ENCODE measurements at regions not wholly inside any gene's neighbourhood (a gene's known extent, or its start where the extent isn't known, plus 50 kb on each side); places are given as distances from the start of the nearest gene placed in this dataset.

DNA sequence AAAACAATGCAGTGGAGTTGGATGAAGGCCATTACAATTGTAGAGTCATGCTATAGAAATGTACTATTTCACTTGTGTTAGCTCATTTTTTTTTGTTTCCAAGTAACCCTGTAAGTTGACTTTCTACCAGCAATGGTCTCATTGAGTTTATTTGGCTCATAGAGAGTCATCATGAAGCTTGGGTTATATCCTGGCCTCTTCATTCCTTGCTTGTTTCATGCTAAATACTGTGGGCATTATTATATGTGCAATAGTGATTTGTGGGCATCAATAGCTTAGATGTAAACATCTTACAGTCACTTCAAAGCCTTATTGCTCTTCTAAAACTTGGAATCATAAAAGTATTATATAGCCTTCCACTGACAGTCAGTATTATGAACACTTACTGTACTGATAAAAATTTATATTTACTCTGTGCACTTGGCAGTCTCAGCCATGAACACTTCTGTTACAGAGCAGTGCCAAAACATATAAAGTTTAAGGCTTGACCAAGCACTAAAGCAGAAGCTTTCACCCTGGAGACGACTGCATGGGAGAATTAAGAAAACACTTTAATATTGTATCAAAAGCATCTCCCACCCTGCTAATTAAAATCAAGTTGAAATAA is 751.2 kb downstream of the SATB2 start:
- intact Hi-C loops (cut with micrococcal nuclease; ENCODE audit: unreplicated experiment): no loop called here
- Histone ChIP-seq H4K20me1 (ENCODE audit: insufficient read depth) (no peaks in the 10 kb centered on the region), H2AFZ (no peak overlapping the region), H3K4me3 (no peak overlapping the region), H3K27ac (no peak overlapping the region), H3F3A (ENCODE audit: insufficient read depth, low read depth) (no peaks in the 10 kb centered on the region), H3K9me3 (ENCODE audit: insufficient read depth, low read depth) (no peaks in the 10 kb centered on the region), H3K36me3 (ENCODE audit: low read depth) (no peaks in the 10 kb centered on the region), H3K4me1 (replicated peaks; ENCODE audit: insufficient read depth) (no peaks in the 10 kb centered on the region), H3K4me2 (no peak overlapping the region), H3K9me2 (ENCODE audit: insufficient read depth) (no peaks in the 10 kb centered on the region), H3K27me3 (ENCODE audit: insufficient read depth, low read depth) (no peaks in the 10 kb centered on the region), H3K79me2 (ENCODE audit: low read depth) (no peaks in the 10 kb centered on the region)
- no TSS peak for BruUV-seq (replicated peaks)
- ChIA-PET POLR2A (ENCODE audit: unreplicated experiment) (no interaction called here), CTCF (no interaction called here)
- TF ChIP-seq CTCF (conservative IDR thresholded peaks at IDR 0.05): no peak
- no peak for TF ChIP-seq EZH2 (IDR thresholded peaks at IDR 0.05; ENCODE audit: low read depth)
- no peak for DNase-seq

DNA sequence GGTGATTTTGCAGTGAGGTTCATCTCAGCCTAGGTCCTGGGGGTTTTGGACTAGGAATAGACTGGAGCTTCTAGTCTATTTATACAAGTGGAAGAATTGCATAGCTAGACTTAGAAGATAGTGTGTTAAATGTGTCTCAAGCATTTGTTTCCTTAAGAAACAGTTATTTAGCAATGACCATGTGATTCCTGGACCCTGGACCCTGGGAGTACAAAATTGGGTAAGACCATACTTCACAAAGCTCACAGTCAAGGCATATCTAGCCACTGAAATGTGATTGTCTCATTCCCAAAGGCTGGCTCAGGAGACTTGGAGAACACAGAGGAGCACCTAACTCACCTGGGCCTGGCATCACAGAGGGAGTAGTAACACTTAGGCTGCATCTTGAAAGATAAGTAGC is 754.5 kb downstream of the SATB2 start:
- POLR2A ChIA-PET (ENCODE audit: unreplicated experiment): no interaction called here
- no TSS peak for BruUV-seq (replicated peaks)
- H3F3A ChIP-seq (ENCODE audit: insufficient read depth, low read depth): no peaks in the 10 kb centered on the region
- no peaks in the 10 kb centered on the region for H3K27me3 ChIP-seq (ENCODE audit: insufficient read depth, low read depth)
- no peak overlapping the region for H2AFZ ChIP-seq
- no peaks in the 10 kb centered on the region for H3K36me3 ChIP-seq (ENCODE audit: low read depth)
- CTCF ChIA-PET: no interaction called here
- H3K9me3 ChIP-seq (ENCODE audit: insufficient read depth, low read depth): no peaks in the 10 kb centered on the region
- H3K79me2 ChIP-seq (ENCODE audit: low read depth): no peaks in the 10 kb centered on the region
- H3K27ac ChIP-seq: no peak overlapping the region
- intact Hi-C loops (cut with micrococcal nuclease; ENCODE audit: unreplicated experiment): no loop called here
- no peaks in the 10 kb centered on the region for H3K4me1 ChIP-seq (replicated peaks; ENCODE audit: insufficient read depth)
- no peak overlapping the region for H3K4me3 ChIP-seq
- H3K9me2 ChIP-seq (ENCODE audit: insufficient read depth): no peaks in the 10 kb centered on the region
- DNase-seq: no peak
- no peaks in the 10 kb centered on the region for H4K20me1 ChIP-seq (ENCODE audit: insufficient read depth)
- TF ChIP-seq CTCF (conservative IDR thresholded peaks at IDR 0.05) (no peak), EZH2 (IDR thresholded peaks at IDR 0.05; ENCODE audit: low read depth) (no peak)
- H3K4me2 ChIP-seq: no peak overlapping the region

DNA sequence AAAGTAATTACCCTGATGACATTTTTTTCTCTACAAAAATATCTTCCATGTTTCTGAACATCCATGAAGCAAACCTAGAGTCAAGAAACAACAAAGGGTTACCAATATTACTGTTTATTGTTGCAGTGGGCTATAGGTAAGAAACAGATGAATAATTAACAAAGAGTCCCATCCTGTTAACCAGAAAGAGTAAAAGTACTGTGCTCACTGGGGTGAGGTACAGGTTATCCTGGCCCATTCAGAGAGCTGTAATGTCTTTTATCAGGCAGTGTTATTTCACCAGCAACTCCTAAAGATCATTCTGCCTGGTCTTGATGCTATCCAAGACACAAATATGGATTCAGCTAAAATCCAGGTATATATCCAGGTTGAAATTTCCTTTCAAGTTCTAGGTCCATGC is 754.9 kb downstream of the SATB2 start:
- CTCF ChIA-PET: no interaction called here
- BruUV-seq (replicated peaks): no TSS peak

More for the DNA sequence above, 754.9 kb downstream of the SATB2 start:
- no peaks in the 10 kb centered on the region for H3K36me3 ChIP-seq (ENCODE audit: low read depth)
- H3K4me1 ChIP-seq (replicated peaks; ENCODE audit: insufficient read depth): no peaks in the 10 kb centered on the region
- H3F3A ChIP-seq (ENCODE audit: insufficient read depth, low read depth): no peaks in the 10 kb centered on the region
- no peaks in the 10 kb centered on the region for H4K20me1 ChIP-seq (ENCODE audit: insufficient read depth)
- H3K4me2 ChIP-seq: no peak overlapping the region
- no peaks in the 10 kb centered on the region for H3K79me2 ChIP-seq (ENCODE audit: low read depth)
- H3K9me2 ChIP-seq (ENCODE audit: insufficient read depth): no peaks in the 10 kb centered on the region
- H3K27me3 ChIP-seq (ENCODE audit: insufficient read depth, low read depth): no peaks in the 10 kb centered on the region
- no peak overlapping the region for H3K27ac ChIP-seq
- intact Hi-C loops (cut with micrococcal nuclease; ENCODE audit: unreplicated experiment): no loop called here
- H3K9me3 ChIP-seq (ENCODE audit: insufficient read depth, low read depth): no peaks in the 10 kb centered on the region
- no peak overlapping the region for H3K4me3 ChIP-seq
- POLR2A ChIA-PET (ENCODE audit: unreplicated experiment): no interaction called here
- H2AFZ ChIP-seq: no peak overlapping the region
- TF ChIP-seq CTCF (conservative IDR thresholded peaks at IDR 0.05): no peak
- TF ChIP-seq EZH2 (IDR thresholded peaks at IDR 0.05; ENCODE audit: low read depth): no peak
- DNase-seq: no peak

Data from PC-9 (cell line).